H1 (cell line): ENCODE measurements at regions not wholly inside any gene's neighbourhood (a gene's known extent, or its start where the extent isn't known, plus 50 kb on each side); places are given as distances from the start of the nearest gene placed in this dataset.

ENCODE experiments used
- CTCF ChIA-PET: fragments of 300-600 bp; sonication (Branson Sonifier 250); formaldehyde crosslinking; loops from one replicate; lab custom pipeline; 2021; ENCODE audit not compliant: partially characterized antibody; lab: Charles Lee
- POLR2A ChIA-PET: fragments of 300-600 bp; sonication (Branson Sonifier 250); formaldehyde crosslinking; loops from one replicate; lab custom pipeline; 2021; ENCODE audit warnings: inconsistent platforms; ENCODE audit not compliant: partially characterized antibody; lab: Charles Lee
- DNase-seq, 2 experiments: peaks; one replicate each; pipeline versions ENCODE4 v3.0.0 to v3.0.0-alpha.2; 2010 to 2022; ENCODE audit warnings: low spot score in 2 of 2, low read depth in 1 of 2, mixed read lengths in 1 of 2
- FAIRE-seq: peaks from 2 replicates; lab custom pipeline; 2011; peaks lifted over from hg19 to GRCh38; lab: Jason Lieb, UNC
- H2AFZ ChIP-seq: 2 replicates; pipeline ENCODE4 v1.8.1; 2012; ENCODE audit warnings: low read length, inconsistent platforms
- H2AK5ac ChIP-seq: 2 replicates; pipeline ENCODE4 v1.6.1; 2013; ENCODE audit warnings: low read depth, low read length
- H2BK120ac ChIP-seq: replicated peaks from 2 replicates; pipeline ENCODE3; 2013; ENCODE audit warnings: low read depth, low read length, inconsistent platforms
- H2BK12ac ChIP-seq: 2 replicates; pipeline ENCODE4 v1.6.1; 2013; ENCODE audit warnings: low read depth, low read length
- H2BK15ac ChIP-seq: 2 replicates; pipeline ENCODE4 v1.6.1; 2013; ENCODE audit warnings: low read length
- H2BK20ac ChIP-seq: 2 replicates; pipeline ENCODE4 v1.6.1; 2013; ENCODE audit warnings: low read length
- H2BK5ac ChIP-seq: 2 replicates; pipeline ENCODE4 v1.6.1; 2013; ENCODE audit warnings: low read depth, low read length
- H3K14ac ChIP-seq: 2 replicates; pipeline ENCODE4 v1.6.1; 2013; ENCODE audit warnings: inconsistent platforms; ENCODE audit not compliant: insufficient read length
- H3K18ac ChIP-seq: 2 replicates; pipeline ENCODE4 v1.6.1; 2013; ENCODE audit warnings: low read length; ENCODE audit errors: extremely low read depth
- H3K23ac ChIP-seq: 2 replicates; pipeline ENCODE4 v1.6.1; 2013; ENCODE audit warnings: inconsistent platforms; ENCODE audit not compliant: insufficient read length
- H3K23me2 ChIP-seq: 2 replicates; pipeline ENCODE4 v1.6.1; 2013; ENCODE audit warnings: low read depth, low read length
- H3K27ac ChIP-seq: 2 replicates; pipeline ENCODE4 v1.6.1; 2011; ENCODE audit warnings: low read depth, low read length, inconsistent platforms
- H3K27me3 ChIP-seq, 4 experiments: replicated peaks in 1 of 4; 1 replicate in 1 of 4; 2 replicates in 3 of 4; pipeline versions ENCODE4 v1.6.1 to v1.8.1; 2011 to 2013; ENCODE audit warnings: low read length in 3 of 4, mild to moderate bottlenecking in 3 of 4, inconsistent platforms in 2 of 4, mixed read lengths in 2 of 4, moderate library complexity in 1 of 4; ENCODE audit not compliant: control insufficient read depth in 3 of 4, insufficient read depth in 3 of 4; ENCODE audit errors: extremely low read depth in 1 of 4
- H3K36me3 ChIP-seq, 4 experiments: 2 replicates each; pipeline versions ENCODE4 v1.6.1 to v1.8.1; 2011 to 2013; ENCODE audit warnings: mild to moderate bottlenecking in 4 of 4, low read length in 3 of 4, moderate library complexity in 2 of 4, control low read depth in 1 of 4, inconsistent platforms in 1 of 4; ENCODE audit not compliant: insufficient read depth in 4 of 4, control insufficient read depth in 2 of 4
- H3K4ac ChIP-seq: replicated peaks from 2 replicates; pipeline ENCODE3; 2013; ENCODE audit warnings: low read length, low read depth, mixed read lengths, inconsistent platforms; ENCODE audit not compliant: insufficient read length
- H3K4me1 ChIP-seq, 4 experiments: replicated peaks in 1 of 4; 1 replicate in 1 of 4; 2 replicates in 3 of 4; pipeline versions ENCODE4 v1.6.1 to v1.8.1; 2011 to 2013; ENCODE audit warnings: low read length in 3 of 4, inconsistent platforms in 2 of 4, mixed read lengths in 1 of 4; ENCODE audit not compliant: insufficient read depth in 4 of 4, control insufficient read depth in 3 of 4
- H3K4me2 ChIP-seq, 2 experiments: 2 replicates each; pipeline versions ENCODE4 v1.6.1 to v1.8.1; 2011 to 2013; ENCODE audit warnings: low read depth in 2 of 2, low read length in 2 of 2, control low read depth in 1 of 2, inconsistent platforms in 1 of 2, mild to moderate bottlenecking in 1 of 2; ENCODE audit not compliant: insufficient read depth in 1 of 2
- H3K4me3 ChIP-seq, 4 experiments: fragments of 200-600, 300-600 bp in 1 of 4; sonication (generic), shearing (Covaris generic), sonication (Bioruptor Twin) in 1 of 4; 2 replicates each; pipeline versions ENCODE4 v1.5.1 to v1.8.1; 2011 to 2016; ENCODE audit warnings: low read length in 4 of 4, low read depth in 3 of 4, control low read depth in 2 of 4, inconsistent platforms in 2 of 4, mild to moderate bottlenecking in 2 of 4, mixed read lengths in 1 of 4, moderate library complexity in 1 of 4; ENCODE audit not compliant: insufficient read depth in 2 of 4; ENCODE audit errors: extremely low read depth in 1 of 4
- H3K56ac ChIP-seq: replicated peaks from 2 replicates; pipeline ENCODE3; 2013; ENCODE audit warnings: low read depth, mild to moderate bottlenecking, mixed read lengths, low read length, inconsistent platforms; ENCODE audit not compliant: insufficient read length
- H3K79me1 ChIP-seq: 2 replicates; pipeline ENCODE4 v1.6.1; 2013; ENCODE audit warnings: low read depth, low read length, control low read depth
- H3K79me2 ChIP-seq, 2 experiments: 2 replicates each; pipeline versions ENCODE4 v1.6.1 to v1.8.1; 2012 to 2013; ENCODE audit warnings: low read length in 2 of 2, mild to moderate bottlenecking in 2 of 2, inconsistent platforms in 1 of 2; ENCODE audit not compliant: insufficient read depth in 2 of 2, control insufficient read depth in 1 of 2
- H3K9ac ChIP-seq, 4 experiments: replicated peaks in 1 of 4; 1 replicate in 1 of 4; 2 replicates in 3 of 4; pipeline versions ENCODE4 v1.6.1 to v1.8.1; 2011 to 2013; ENCODE audit warnings: low read depth in 3 of 4, low read length in 3 of 4, control low read depth in 2 of 4, mild to moderate bottlenecking in 2 of 4, moderate library complexity in 2 of 4, inconsistent platforms in 1 of 4; ENCODE audit errors: extremely low read depth in 1 of 4
- H3K9me3 ChIP-seq, 2 experiments: 2 replicates each; pipeline versions ENCODE4 v1.6.1 to v1.8.1; 2012 to 2013; ENCODE audit warnings: mild to moderate bottlenecking in 2 of 2, moderate library complexity in 2 of 2, control low read depth in 1 of 2, inconsistent platforms in 1 of 2, low read depth in 1 of 2, low read length in 1 of 2, mixed read lengths in 1 of 2; ENCODE audit not compliant: insufficient read depth in 2 of 2
- H4K20me1 ChIP-seq, 2 experiments: replicated peaks in 1 of 2; 2 replicates each; pipeline versions ENCODE3 to v1.8.1; 2011 to 2013; ENCODE audit warnings: inconsistent platforms in 2 of 2, low read length in 2 of 2, mild to moderate bottlenecking in 1 of 2; ENCODE audit not compliant: insufficient read depth in 2 of 2, control insufficient read depth in 1 of 2
- H4K5ac ChIP-seq: 2 replicates; pipeline ENCODE4 v1.6.1; 2013; ENCODE audit warnings: low read length, low read depth, mixed read lengths, inconsistent platforms; ENCODE audit not compliant: insufficient read length
- H4K8ac ChIP-seq: 2 replicates; pipeline ENCODE4 v1.8.0; 2013; ENCODE audit warnings: mild to moderate bottlenecking, moderate library complexity, low read length, inconsistent platforms; ENCODE audit not compliant: insufficient read depth; ENCODE audit errors: extremely low read depth
- H4K91ac ChIP-seq: replicated peaks from 2 replicates; pipeline ENCODE3; 2013; ENCODE audit warnings: low read length, mixed read lengths, inconsistent platforms; ENCODE audit not compliant: insufficient read length
- CREB1 ChIP-seq: IDR thresholded peaks from 2 replicates; pipeline ENCODE4 v1.6.1; 2012; ENCODE audit warnings: inconsistent platforms
- FOSL1 ChIP-seq: IDR thresholded peaks from 2 replicates; pipeline ENCODE4 v1.6.1; 2011; ENCODE audit warnings: mild to moderate bottlenecking, low read depth, low read length, moderate library complexity; ENCODE audit not compliant: insufficient read depth
- MAFK ChIP-seq: IDR thresholded peaks from 2 replicates; pipeline ENCODE4 v1.6.1; 2012; ENCODE audit warnings: low read depth, mild to moderate bottlenecking, improper control_type of control experiment, low read length
- RAD21 ChIP-seq, 2 experiments: IDR thresholded peaks in 1 of 2; conservative IDR thresholded peaks in 1 of 2; 2 replicates each; pipeline ENCODE4 v1.6.1; 2011; ENCODE audit warnings: low read depth in 2 of 2, low read length in 2 of 2, improper control_type of control experiment in 1 of 2, inconsistent platforms in 1 of 2, mild to moderate bottlenecking in 1 of 2, moderate library complexity in 1 of 2
- RFX5 ChIP-seq: IDR thresholded peaks from 2 replicates; pipeline ENCODE4 v1.6.1; 2011; ENCODE audit warnings: low read depth, low read length, improper control_type of control experiment, borderline replicate concordance
- whole genome bisulfite sequencing, 2 experiments: shearing (Covaris generic) in 1 of 2; methylation state at CpG; one replicate each; pipeline versions ENCODE4 v1.1.6 to v1.1.7; 2013 to 2015; ENCODE audit warnings: low lambda C conversion rate in 2 of 2, mixed read lengths in 2 of 2, inconsistent platforms in 1 of 2, low coverage in 1 of 2, missing lambda C conversion rate in 1 of 2; ENCODE audit not compliant: insufficient replicate concordance in 2 of 2, insufficient coverage in 1 of 2, insufficient read length in 1 of 2; ENCODE audit errors: extremely low coverage in 1 of 2, missing lambda C conversion rate in 1 of 2; 5-methylcytosine and 5-hydroxymethylcytosine counted together

- H3K36me3 ChIP-seq = no peaks in the 10 kb centered on the region
- no peak overlapping the region for H2BK12ac ChIP-seq
- WGBS, 2 experiments = 100% methylated on average over 1 of the region's 1 CpG; no CpG with 5 or more reads in 1 of the 2 experiments
- H3K27ac ChIP-seq = no peak overlapping the region
- no peak for TF ChIP-seq MAFK
- TF ChIP-seq RAD21 (IDR thresholded peaks at IDR 0.05 in 1 of 2, conservative IDR thresholded peaks at IDR 0.05 in 1 of 2; ENCODE audit: low read depth in 2 of 2, low read length in 2 of 2) = no peak
- TF ChIP-seq CREB1 = no peak
- no peak for TF ChIP-seq FOSL1
- no peak for TF ChIP-seq RFX5
- TF ChIP-seq, all 59 proteins: peak for 0
- POLR2A ChIA-PET = no interaction called here
- H3K23me2 ChIP-seq = no peaks in the 10 kb centered on the region
- no peak overlapping the region for H2AFZ ChIP-seq
- DNase-seq (no peak), FAIRE-seq (no peak)
- no peaks in the 10 kb centered on the region for H3K79me2 ChIP-seq
- no peak overlapping the region for H4K91ac ChIP-seq
- no peak overlapping the region for H2BK15ac ChIP-seq
- H3K9me3 ChIP-seq = no peaks in the 10 kb centered on the region
- H2BK120ac ChIP-seq = no peak overlapping the region
- CTCF ChIA-PET = no interaction called here
- H2AK5ac ChIP-seq = no peak overlapping the region
- H4K20me1 ChIP-seq = no peaks in the 10 kb centered on the region
- no peak overlapping the region for H3K4me2 ChIP-seq
- no peak overlapping the region for H3K18ac ChIP-seq
- H3K9ac ChIP-seq = no peak overlapping the region
- H4K8ac ChIP-seq = no peak overlapping the region
- no peak overlapping the region for H3K56ac ChIP-seq
- no peak overlapping the region for H2BK20ac ChIP-seq
- no peak overlapping the region for H3K4ac ChIP-seq
- no peak overlapping the region for H3K23ac ChIP-seq
- no peaks in the 10 kb centered on the region; a peak in 1 of 7 replicates for H3K4me1 ChIP-seq
- H4K5ac ChIP-seq = no peak overlapping the region
- H3K27me3 ChIP-seq = no peaks in the 10 kb centered on the region
- H2BK5ac ChIP-seq = no peak overlapping the region
- H3K4me3 ChIP-seq = no peak overlapping the region
- no peak overlapping the region for H3K14ac ChIP-seq
- no peaks in the 10 kb centered on the region for H3K79me1 ChIP-seq
Observed at GRCh38 chr10:129390147-129390546, 76.9 kb upstream of the MGMT start.
